ENCODE measurements at regions not wholly inside any gene's neighbourhood (a gene's known extent, or its start where the extent isn't known, plus 50 kb on each side); places are given as distances from the start of the nearest gene placed in this dataset.

- no peak overlapping the region for H3K4me2 ChIP-seq (ENCODE audit: insufficient read depth in 1 of 2, low read depth in 2 of 2, low read length in 2 of 2)
- peaks cover 0 to 4% (median 0%) of the 10 kb centered on the region in 4 experiments; a peak in 1 of 7 replicates for H3K4me1 ChIP-seq (replicated peaks in 1 of 4; ENCODE audit: control insufficient read depth in 3 of 4, insufficient read depth in 4 of 4, low read length in 3 of 4)
- no peak overlapping the region for H3K27ac ChIP-seq (ENCODE audit: low read depth, low read length)
- H4K8ac ChIP-seq (ENCODE audit: extremely low read depth, insufficient read depth, low read length), result no peak overlapping the region
- no peak overlapping the region for H4K91ac ChIP-seq (replicated peaks; ENCODE audit: insufficient read length, low read length)
- no peak overlapping the region for H4K5ac ChIP-seq (ENCODE audit: insufficient read length, low read depth, low read length)
- DNase-seq (ENCODE audit: low read depth in 1 of 2, low spot score in 2 of 2), result no peak
- H3K4me3 ChIP-seq (ENCODE audit: extremely low read depth in 1 of 4, insufficient read depth in 2 of 4, low read depth in 3 of 4, low read length in 4 of 4), result no peak overlapping the region
- H2BK15ac ChIP-seq (ENCODE audit: low read length), result no peak overlapping the region
- no peaks in the 10 kb centered on the region for H3K9me3 ChIP-seq (ENCODE audit: insufficient read depth in 2 of 2, low read depth in 1 of 2, low read length in 1 of 2)
- ChIA-PET POLR2A (ENCODE audit: partially characterized antibody) (no interaction called here), CTCF (ENCODE audit: partially characterized antibody) (no interaction called here)
- H3K18ac ChIP-seq (ENCODE audit: extremely low read depth, low read length), result no peak overlapping the region
- no peaks in the 10 kb centered on the region; a peak in 1 of 4 replicates for H3K79me2 ChIP-seq (ENCODE audit: control insufficient read depth in 1 of 2, insufficient read depth in 2 of 2, low read length in 2 of 2)
- 85% methylated on average over 6 of the region's 6 CpGs; no CpG with 5 or more reads in 1 of the 2 experiments for WGBS, 2 experiments (ENCODE audit: extremely low coverage in 1 of 2, insufficient coverage in 1 of 2, insufficient read length in 1 of 2, insufficient replicate concordance in 2 of 2, low coverage in 1 of 2, low lambda C conversion rate in 2 of 2, missing lambda C conversion rate in 1 of 2)
- no peak overlapping the region for H3K23ac ChIP-seq (ENCODE audit: insufficient read length)
- H3K4ac ChIP-seq (replicated peaks; ENCODE audit: insufficient read length, low read depth, low read length), result no peak overlapping the region
- no peaks in the 10 kb centered on the region for H3K79me1 ChIP-seq (ENCODE audit: low read depth, low read length)
- H3K27me3 ChIP-seq (replicated peaks in 1 of 4; ENCODE audit: control insufficient read depth in 3 of 4, extremely low read depth in 1 of 4, insufficient read depth in 3 of 4, low read length in 3 of 4), result no peaks in the 10 kb centered on the region
- FAIRE-seq, result no peak
- no peak overlapping the region for H2BK5ac ChIP-seq (ENCODE audit: low read depth, low read length)
- H4K20me1 ChIP-seq (replicated peaks in 1 of 2; ENCODE audit: control insufficient read depth in 1 of 2, insufficient read depth in 2 of 2, low read length in 2 of 2), result peaks cover 0 to 3% of the 10 kb centered on the region in 2 experiments
- no peak overlapping the region for H2AFZ ChIP-seq (ENCODE audit: low read length)
- no peak overlapping the region for H3K9ac ChIP-seq (replicated peaks in 1 of 4; ENCODE audit: extremely low read depth in 1 of 4, low read depth in 3 of 4, low read length in 3 of 4)
- H3K36me3 ChIP-seq (ENCODE audit: control insufficient read depth in 2 of 4, insufficient read depth in 4 of 4, low read length in 3 of 4), result no peaks in the 10 kb centered on the region
- no peak overlapping the region for H3K56ac ChIP-seq (replicated peaks; ENCODE audit: insufficient read length, low read depth, low read length)
- peak overlapping the region; percentile 3; the same call in 1 of the 2 replicates for H2BK20ac ChIP-seq (ENCODE audit: low read length)
- no peak overlapping the region for H3K14ac ChIP-seq (ENCODE audit: insufficient read length)
- TF ChIP-seq CREB1 (IDR thresholded peaks at IDR 0.05), result no peak
- no peak for TF ChIP-seq CTBP2 (IDR thresholded peaks at IDR 0.05; ENCODE audit: borderline replicate concordance, insufficient read depth, insufficient read length, low read length)
- no peak for TF ChIP-seq CEBPB (IDR thresholded peaks at IDR 0.05; ENCODE audit: low read depth, low read length)
- TF ChIP-seq KDM4A (IDR thresholded peaks at IDR 0.05; ENCODE audit: low read depth, low read length, severe bottlenecking), result no peak
- TF ChIP-seq POLR2AphosphoS5 (IDR thresholded peaks at IDR 0.05; ENCODE audit: low read depth, low read length), result no peak
- no peak for TF ChIP-seq BRCA1 (IDR thresholded peaks at IDR 0.05; ENCODE audit: low read depth, low read length)
- no peak for TF ChIP-seq FOSL1 (IDR thresholded peaks at IDR 0.05; ENCODE audit: insufficient read depth, low read depth, low read length)
- TF ChIP-seq EGR1 (IDR thresholded peaks at IDR 0.05; ENCODE audit: borderline replicate concordance, low read depth, low read length), result no peak
- TF ChIP-seq SIX5 (IDR thresholded peaks at IDR 0.05; ENCODE audit: low read depth, low read length), result no peak
- no peak overlapping the region for H2BK120ac ChIP-seq (replicated peaks; ENCODE audit: low read depth, low read length)
- no peak overlapping the region for H2BK12ac ChIP-seq (ENCODE audit: low read depth, low read length)
- no peak overlapping the region; the same call in 1 of the 2 replicates for H2AK5ac ChIP-seq (ENCODE audit: low read depth, low read length)
- peaks cover 6% of the 10 kb centered on the region; the same call in 1 of the 2 replicates for H3K23me2 ChIP-seq (ENCODE audit: low read depth, low read length)
Measured at GRCh38 chr7:67452516-67453026, 455.9 kb downstream of the TYW1 start.

All from H1 (cell line).